A549 (cell line): ENCODE measurements at regions not wholly inside any gene's neighbourhood (a gene's known extent, or its start where the extent isn't known, plus 50 kb on each side); places are given as distances from the start of the nearest gene placed in this dataset.

Experiments used
- ATAC-seq, 2 experiments: fragments of 200-7000 bp in 1 of 2; fragments of >200 bp in 1 of 2; cut with Nextera tagmentation in 1 of 2; cut with Tn5 transposase in 1 of 2; 3 replicates each; pipeline versions ENCODE4 v1.8.0 to v1.9.1; 2018 to 2020; ENCODE audit warnings: mild to moderate bottlenecking in 1 of 2, moderate library complexity in 1 of 2
- CTCF ChIA-PET: fragments of 300-600 bp; sonication (Branson Sonifier 250); formaldehyde crosslinking; extraction: SDS; loops from one replicate; lab custom pipeline; 2021; ENCODE audit warnings: antibody characterized with exemption, inconsistent platforms; lab: Yijun Ruan, JAX
- POLR2A ChIA-PET: fragments of 350-600 bp; formaldehyde crosslinking; extraction: SDS; loops from one replicate; lab custom pipeline; 2021; ENCODE audit warnings: antibody characterized with exemption, inconsistent platforms; lab: Yijun Ruan, JAX
- DNase-seq, 2 experiments: peaks; one replicate each; pipeline versions ENCODE4 v3.0.0 to v3.0.0-alpha.2; 2011 to 2016; ENCODE audit warnings: low read depth in 1 of 2, low spot score in 1 of 2
- FAIRE-seq: peaks from 2 replicates; lab custom pipeline; 2011; peaks lifted over from hg19 to GRCh38; lab: Jason Lieb, UNC
- H3K27ac ChIP-seq, 2 experiments: fragments of >200 bp; sonication (Bioruptor Twin); formaldehyde crosslinking; 3 replicates each; pipeline ENCODE4 v1.5.1; 2016 to 2017
- H3K4me1 ChIP-seq: fragments of >200 bp; sonication (Bioruptor Twin); formaldehyde crosslinking; 3 replicates; pipeline ENCODE4 v1.6.1; 2016
- H3K4me2 ChIP-seq: fragments of >200 bp; sonication (Bioruptor Twin); formaldehyde crosslinking; 3 replicates; pipeline ENCODE4 v1.6.1; 2016
- H3K4me3 ChIP-seq: fragments of >200 bp; sonication (Bioruptor Twin); formaldehyde crosslinking; 3 replicates; pipeline ENCODE4 v1.5.1; 2016
- H3K9me3 ChIP-seq: fragments of >200 bp; sonication (Bioruptor Twin); formaldehyde crosslinking; 3 replicates; pipeline ENCODE4 v1.6.1; 2016
- BHLHE40 ChIP-seq: IDR thresholded peaks from 2 replicates; pipeline ENCODE4 v1.6.1; 2012; ENCODE audit warnings: low read depth, low read length, inconsistent platforms
- CBX2 ChIP-seq: fragments of 200-600 bp; sonication (generic); IDR thresholded peaks from 2 replicates; pipeline ENCODE4 v1.6.1; 2016; ENCODE audit warnings: low read depth, mild to moderate bottlenecking, borderline replicate concordance
- CHD4 ChIP-seq: fragments of 200-600 bp; sonication (generic); IDR thresholded peaks from 2 replicates; pipeline ENCODE4 v1.6.1; 2016; ENCODE audit warnings: antibody characterized with exemption, mild to moderate bottlenecking, borderline replicate concordance
- E2F6 ChIP-seq: IDR thresholded peaks from 2 replicates; pipeline ENCODE4 v1.6.1; 2012; ENCODE audit warnings: low read depth, borderline replicate concordance
- EP300 ChIP-seq, 2 experiments: fragments of >200 bp; sonication (Bioruptor Twin); formaldehyde crosslinking; IDR thresholded peaks; 2 replicates in 1 of 2; 3 replicates in 1 of 2; pipeline ENCODE4 v1.6.1; 2016 to 2017
- ESRRA ChIP-seq: fragments of 150-350 bp; IDR thresholded peaks from 2 replicates; pipeline ENCODE4 v1.6.1; 2014; ENCODE audit warnings: mild to moderate bottlenecking, low read length, borderline replicate concordance
- FOXS1 ChIP-seq: fragments of 250-450 bp; sonication (Bioruptor Pico); IDR thresholded peaks from 2 replicates; pipeline ENCODE4 v1.5.0; 2020; ENCODE audit warnings: mild to moderate bottlenecking, moderate library complexity
- HEYL ChIP-seq: fragments of 250-450 bp; sonication (Bioruptor Pico); IDR thresholded peaks from 2 replicates; pipeline ENCODE4 v1.8.0; 2021; ENCODE audit warnings: mild to moderate bottlenecking, moderate library complexity
- HOXA7 ChIP-seq: fragments of 250-450 bp; sonication (Bioruptor Pico); IDR thresholded peaks from 2 replicates; pipeline ENCODE4 v1.5.0; 2020; ENCODE audit warnings: mild to moderate bottlenecking, moderate library complexity
- HOXB13 ChIP-seq: fragments of 250-450 bp; sonication (Bioruptor Pico); IDR thresholded peaks from 2 replicates; pipeline ENCODE4 v1.5.0; 2020; ENCODE audit warnings: low read depth, mild to moderate bottlenecking, moderate library complexity
- JUN ChIP-seq, 2 experiments: fragments of >200 bp; sonication (Bioruptor Twin); formaldehyde crosslinking; IDR thresholded peaks; 2 replicates in 1 of 2; 3 replicates in 1 of 2; pipeline ENCODE4 v1.6.1; 2016 to 2017
- KDM1A ChIP-seq: fragments of 200-600 bp; sonication (generic); IDR thresholded peaks from 2 replicates; pipeline ENCODE4 v1.6.1; 2016; ENCODE audit warnings: low read depth, mild to moderate bottlenecking
- KDM5A ChIP-seq: fragments of 200-600 bp; sonication (generic); IDR thresholded peaks from 2 replicates; pipeline ENCODE4 v1.6.1; 2016; ENCODE audit warnings: antibody characterized with exemption, mild to moderate bottlenecking
- MYC ChIP-seq: IDR thresholded peaks from 2 replicates; pipeline ENCODE4 v1.6.1; 2012; ENCODE audit warnings: mild to moderate bottlenecking, inconsistent platforms, low read length, improper control_type of control experiment, borderline replicate concordance
- NPAS2 ChIP-seq: fragments of 250-450 bp; sonication (Bioruptor Pico); IDR thresholded peaks from 2 replicates; pipeline ENCODE4 v1.8.0; 2022; ENCODE audit warnings: mild to moderate bottlenecking, moderate library complexity, borderline replicate concordance
- PBX3 ChIP-seq: IDR thresholded peaks from 2 replicates; pipeline ENCODE4 v1.6.1; 2012
- RCOR1 ChIP-seq: fragments of 150-350 bp; IDR thresholded peaks from 2 replicates; pipeline ENCODE4 v1.6.1; 2014; ENCODE audit warnings: antibody characterized with exemption, low read length, low read depth
- RFX5 ChIP-seq: fragments of 450-650 bp; IDR thresholded peaks from 2 replicates; pipeline ENCODE4 v1.7.1; 2014; ENCODE audit warnings: antibody characterized with exemption, mild to moderate bottlenecking, moderate library complexity
- SREBF2 ChIP-seq: fragments of 450-650 bp; IDR thresholded peaks from 2 replicates; pipeline ENCODE4 v1.6.1; 2014; ENCODE audit warnings: mild to moderate bottlenecking, moderate library complexity
- ZC3H11A ChIP-seq: fragments of 450-650 bp; IDR thresholded peaks from 2 replicates; pipeline ENCODE4 v1.6.1; 2014; ENCODE audit warnings: antibody characterized with exemption, mild to moderate bottlenecking
- ZNF302 ChIP-seq: fragments of 250-450 bp; sonication (Bioruptor Pico); IDR thresholded peaks from 2 replicates; pipeline ENCODE4 v1.9.0; 2021; ENCODE audit warnings: inconsistent platforms, mild to moderate bottlenecking, moderate library complexity
- WGBS: methylation state at CpG from one replicate; pipeline ENCODE4 v1.1.6; 2017; ENCODE audit errors: missing lambda C conversion rate; 5-methylcytosine and 5-hydroxymethylcytosine counted together
- TF ChIP-seq, protein P1 (sequence below): IDR thresholded peaks from 2 replicates; pipeline ENCODE4 v1.6.1; 2012
- TF ChIP-seq, protein P2 (sequence below): fragments of 250-450 bp; sonication (Bioruptor Pico); IDR thresholded peaks from 2 replicates; pipeline ENCODE4 v1.5.0; 2020; ENCODE audit warnings: low read depth, mild to moderate bottlenecking, moderate library complexity

- TF ChIP-seq CHD4: no peak
- ChIA-PET CTCF (no interaction called here), POLR2A (no interaction called here)
- DNase-seq (no peak), ATAC-seq (no peak), FAIRE-seq (no peak)
- WGBS: 0% methylated on average over 2 of the region's 2 CpGs
- Histone ChIP-seq H3K4me1 (no peaks in the 10 kb centered on the region), H3K9me3 (no peaks in the 10 kb centered on the region), H3K27ac (no peak overlapping the region), H3K4me3 (no peak overlapping the region), H3K4me2 (no peak overlapping the region)
Measured at GRCh38 chr7:51867117-51867516, 550.5 kb upstream of the COBL start.

- Histone ChIP-seq H3K4me1 (no peaks in the 10 kb centered on the region), H3K27ac (no peak overlapping the region), H3K9me3 (0 out of 3 replicates have a peak, but pooled peaks cover 4% of the 10 kb centered on the region), H3K4me3 (no peak overlapping the region), H3K4me2 (no peak overlapping the region)
- FAIRE-seq: no peak
- TF ChIP-seq NPAS2: no peak
- TF ChIP-seq JUN (IDR thresholded peaks at IDR 0.05): no peak
- TF ChIP-seq, protein P1, sequence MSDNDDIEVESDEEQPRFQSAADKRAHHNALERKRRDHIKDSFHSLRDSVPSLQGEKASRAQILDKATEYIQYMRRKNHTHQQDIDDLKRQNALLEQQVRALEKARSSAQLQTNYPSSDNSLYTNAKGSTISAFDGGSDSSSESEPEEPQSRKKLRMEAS: no peak
- TF ChIP-seq CBX2: no peak
- no peak for TF ChIP-seq ZNF302
- TF ChIP-seq ZC3H11A: no peak
- ATAC-seq: no peak
- 61% methylated on average over 2 of the region's 2 CpGs for WGBS
- POLR2A ChIA-PET: no interaction called here
- CTCF ChIA-PET: no interaction called here
- no peak for DNase-seq
Measured at GRCh38 chr7:51860305-51860704, 543.7 kb upstream of the COBL start.

DNA sequence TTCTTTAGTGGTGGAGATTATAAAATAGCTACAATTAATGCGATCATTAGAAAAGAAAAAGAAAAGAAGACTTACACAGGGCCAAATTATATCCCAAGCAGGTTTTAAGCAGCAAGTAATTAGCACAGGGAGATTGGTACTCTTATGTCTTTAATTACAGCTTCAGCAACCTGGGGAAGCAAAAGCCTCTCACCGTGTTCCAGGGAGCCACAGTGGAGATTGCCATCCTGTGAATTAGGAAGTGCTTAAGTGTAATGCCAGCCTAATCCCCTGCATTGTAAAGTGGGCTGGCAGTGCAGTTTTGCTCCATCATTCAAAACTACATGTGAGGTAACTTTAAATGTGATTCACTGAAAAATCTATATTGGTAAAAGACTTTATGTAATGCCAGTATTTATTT, 533.5 kb upstream of the COBL start:
- Histone ChIP-seq H3K27ac (no peak overlapping the region), H3K4me3 (no peak overlapping the region), H3K9me3 (peaks cover 3% of the 10 kb centered on the region; the same call in 1 of the 3 replicates), H3K4me1 (no peaks in the 10 kb centered on the region), H3K4me2 (no peak overlapping the region)
- ChIA-PET POLR2A (no interaction called here), CTCF (no interaction called here)
- ATAC-seq: no peak
- 1% methylated on average over 2 of the region's 2 CpGs for WGBS
- no peak for FAIRE-seq
- no peak for DNase-seq
- TF ChIP-seq PBX3: no peak
- no peak for TF ChIP-seq BHLHE40
- no peak for TF ChIP-seq KDM5A
- no peak for TF ChIP-seq HOXB13
- TF ChIP-seq E2F6: no peak
- no peak for TF ChIP-seq ESRRA
- TF ChIP-seq SREBF2: no peak
- no peak for TF ChIP-seq FOXS1
- no peak for TF ChIP-seq HOXA7 (CRISPR knock-in tag)
- TF ChIP-seq RCOR1: no peak
- no peak for TF ChIP-seq EP300 (IDR thresholded peaks at IDR 0.05)
- no peak for TF ChIP-seq HEYL
- TF ChIP-seq KDM1A: no peak
- no peak for TF ChIP-seq RFX5
- no peak for TF ChIP-seq MYC
- TF ChIP-seq CHD4: no peak
- TF ChIP-seq, protein P2, sequence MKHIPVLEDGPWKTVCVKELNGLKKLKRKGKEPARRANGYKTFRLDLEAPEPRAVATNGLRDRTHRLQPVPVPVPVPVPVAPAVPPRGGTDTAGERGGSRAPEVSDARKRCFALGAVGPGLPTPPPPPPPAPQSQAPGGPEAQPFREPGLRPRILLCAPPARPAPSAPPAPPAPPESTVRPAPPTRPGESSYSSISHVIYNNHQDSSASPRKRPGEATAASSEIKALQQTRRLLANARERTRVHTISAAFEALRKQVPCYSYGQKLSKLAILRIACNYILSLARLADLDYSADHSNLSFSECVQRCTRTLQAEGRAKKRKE (CRISPR knock-in tag): no peak
